ENCODE measurements at regions not wholly inside any gene's neighbourhood (a gene's known extent, or its start where the extent isn't known, plus 50 kb on each side); places are given as distances from the start of the nearest gene placed in this dataset.
A peak's percentile ranks its signal among the peaks of the same experiment; 100 is the strongest.

- no peak for DNase-seq
These were observed 172.9 kb upstream of the SOX11 start for GRCh38 chr2:5519286-5519685.

GRCh38 chr2:5520463-5520972 lies 171.7 kb upstream of the SOX11 start:
- no peak for DNase-seq

GRCh38 chr2:5521461-5521860 lies 170.7 kb upstream of the SOX11 start:
- no peak for DNase-seq

GRCh38 chr2:5524551-5524950 lies 167.6 kb upstream of the SOX11 start:
- DNase-seq: no peak

DNA sequence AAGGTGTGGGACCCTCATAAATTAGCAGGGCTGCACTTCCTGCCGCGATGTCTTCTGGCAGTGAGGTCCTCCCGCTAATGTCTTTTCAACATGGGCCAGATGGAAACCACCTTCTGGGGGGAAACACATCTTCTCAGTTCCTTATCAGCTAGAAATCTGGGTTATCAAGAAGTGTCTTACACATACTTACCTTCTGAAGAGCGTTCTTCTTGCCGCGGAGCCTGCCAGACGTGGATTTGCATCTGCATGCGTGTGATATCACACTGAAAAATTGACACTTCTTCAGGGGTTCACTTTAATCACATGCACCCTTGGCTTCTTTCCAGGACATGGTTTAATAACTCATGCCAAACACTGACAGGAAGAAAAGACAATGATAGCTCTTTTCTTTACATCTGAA lies 163.5 kb upstream of the SOX11 start:
- DNase-seq: no peak

GRCh38 chr2:5530011-5530696 lies 162.0 kb upstream of the SOX11 start:
- peak; percentile 62 for DNase-seq

DNA sequence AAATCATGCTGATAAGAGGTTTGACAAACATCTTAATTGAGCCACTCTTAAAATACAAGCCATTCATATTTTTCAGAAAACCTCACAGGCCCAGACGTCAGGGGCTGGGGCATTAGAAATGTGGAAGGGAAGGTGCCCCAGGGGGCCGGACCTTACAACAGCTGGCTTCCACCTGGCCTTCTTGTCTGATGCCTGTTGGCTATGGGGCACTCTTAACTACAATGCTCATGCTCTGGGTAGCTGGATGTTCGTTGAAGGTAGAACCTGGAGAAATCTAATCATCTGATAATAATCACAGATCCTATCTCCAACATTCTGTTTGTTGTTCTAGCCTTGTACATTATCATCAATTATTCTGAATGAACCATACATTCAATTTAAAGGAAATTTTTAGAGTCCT lies 156.9 kb upstream of the SOX11 start:
- no peak for DNase-seq

DNA sequence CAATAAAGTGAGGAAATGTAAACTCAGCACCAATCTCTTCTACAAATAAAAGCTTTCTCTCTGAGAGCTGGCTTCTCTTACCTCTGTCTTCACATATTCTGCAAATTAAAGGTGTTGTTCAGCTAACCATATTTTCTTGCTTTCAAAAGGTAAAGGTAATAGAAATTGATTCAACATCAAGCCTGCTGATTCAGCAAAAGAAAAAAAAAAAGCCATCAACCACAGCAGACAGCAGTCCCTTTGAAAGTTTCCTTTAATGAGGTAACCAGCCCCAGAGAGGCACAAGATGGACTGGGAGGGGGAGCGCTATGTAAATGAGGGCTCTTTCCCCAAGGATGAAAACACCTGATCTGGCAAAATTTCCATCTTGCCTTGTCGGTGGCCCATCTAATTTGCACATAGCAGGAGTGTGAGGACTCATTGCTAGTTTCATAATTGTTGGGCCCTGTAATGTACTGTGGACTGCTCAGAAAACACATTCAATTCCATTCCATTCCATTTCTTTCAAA lies 154.9 kb upstream of the SOX11 start:
- no peak for DNase-seq

DNA sequence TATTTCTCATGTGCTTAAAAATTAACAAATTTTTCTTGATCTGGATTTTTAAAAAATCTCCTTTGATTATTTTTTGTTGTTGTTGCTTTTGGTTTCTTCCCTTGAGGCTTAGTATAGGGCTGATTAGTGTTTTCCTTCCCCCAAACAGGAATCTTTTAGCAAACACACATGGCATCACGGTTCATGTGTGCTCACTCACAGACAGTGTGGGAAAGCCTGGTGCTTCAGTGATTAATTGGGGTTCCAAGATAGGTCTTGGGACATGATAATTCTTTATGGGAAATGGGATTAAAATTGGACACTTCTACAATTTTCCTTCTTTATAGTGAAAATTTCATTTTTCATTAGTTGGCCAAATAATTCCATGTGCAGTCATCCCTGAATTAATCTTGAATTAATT lies 153.9 kb upstream of the SOX11 start:
- DNase-seq: no peak

DNA sequence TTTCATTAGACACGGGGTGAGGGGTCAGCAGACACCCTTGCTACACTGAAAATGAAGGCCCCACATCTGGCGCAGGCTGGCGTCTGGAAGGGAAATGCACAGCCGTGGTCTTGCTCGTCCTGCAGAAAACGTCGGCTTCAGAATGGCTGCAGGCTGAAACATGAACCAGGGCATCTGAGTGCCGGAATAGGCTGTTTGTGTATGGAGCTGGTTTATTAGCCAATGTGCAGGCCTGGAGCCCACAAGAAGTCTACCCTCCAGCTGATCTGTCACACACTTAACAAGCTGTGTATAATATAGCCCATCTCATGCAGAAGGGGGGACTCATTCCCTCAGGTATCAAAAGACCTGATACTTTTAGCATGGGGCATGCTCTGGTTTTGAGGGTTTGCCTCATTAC lies 153.4 kb upstream of the SOX11 start:
- no peak for DNase-seq

GRCh38 chr2:5539282-5540165 lies 152.7 kb upstream of the SOX11 start:
- no peak for DNase-seq

DNA sequence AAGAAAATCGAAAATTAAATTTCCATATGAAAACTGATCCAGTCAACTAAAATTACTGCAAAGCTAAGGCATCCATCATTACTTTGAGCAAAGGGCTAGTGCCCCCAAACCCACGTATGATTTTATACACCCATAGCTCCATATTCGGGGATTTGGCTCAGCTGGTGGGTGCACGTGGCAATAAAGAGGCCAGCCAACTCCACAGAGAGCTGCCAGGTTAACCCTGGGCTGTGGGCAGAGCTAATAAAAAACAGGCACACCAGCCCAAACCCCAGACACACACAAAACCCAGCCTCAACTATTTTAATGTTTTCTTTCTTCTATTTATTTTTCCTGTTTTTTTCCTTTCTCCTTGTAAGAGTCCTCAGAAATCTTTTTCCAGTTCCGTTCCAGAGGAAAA lies 151.3 kb upstream of the SOX11 start:
- DNase-seq: no peak

DNA sequence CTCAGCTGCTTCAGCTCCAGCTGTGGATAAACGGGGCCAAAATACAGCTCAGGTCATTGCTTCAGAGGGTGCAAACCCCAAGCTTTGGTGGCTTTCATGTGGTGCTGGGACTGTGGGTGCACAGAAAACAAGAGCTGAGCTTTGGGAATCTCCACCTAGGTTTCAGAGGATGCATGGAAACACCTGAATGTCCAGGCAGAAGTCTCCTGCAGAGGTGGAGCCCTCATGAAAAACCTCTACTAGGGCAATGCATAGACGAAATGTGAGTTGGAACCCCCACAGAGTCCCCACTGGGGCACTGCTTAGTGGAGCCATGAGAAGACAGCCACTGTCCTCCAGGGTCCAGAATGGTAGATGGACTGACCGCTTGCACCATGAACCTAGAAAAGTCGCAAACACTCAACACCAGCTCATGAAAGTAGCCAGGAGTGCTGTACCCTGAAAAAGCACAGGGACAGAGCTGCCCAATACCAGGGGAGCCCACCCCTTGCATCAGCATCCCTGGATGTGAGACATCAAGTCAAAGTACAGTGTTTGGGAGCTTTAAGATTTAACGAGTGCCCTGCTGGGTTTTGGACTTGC lies 147.9 kb upstream of the SOX11 start:
- DNase-seq: no peak

- no peak for DNase-seq
These were observed 146.0 kb upstream of the SOX11 start for GRCh38 chr2:5546181-5546580.

DNA sequence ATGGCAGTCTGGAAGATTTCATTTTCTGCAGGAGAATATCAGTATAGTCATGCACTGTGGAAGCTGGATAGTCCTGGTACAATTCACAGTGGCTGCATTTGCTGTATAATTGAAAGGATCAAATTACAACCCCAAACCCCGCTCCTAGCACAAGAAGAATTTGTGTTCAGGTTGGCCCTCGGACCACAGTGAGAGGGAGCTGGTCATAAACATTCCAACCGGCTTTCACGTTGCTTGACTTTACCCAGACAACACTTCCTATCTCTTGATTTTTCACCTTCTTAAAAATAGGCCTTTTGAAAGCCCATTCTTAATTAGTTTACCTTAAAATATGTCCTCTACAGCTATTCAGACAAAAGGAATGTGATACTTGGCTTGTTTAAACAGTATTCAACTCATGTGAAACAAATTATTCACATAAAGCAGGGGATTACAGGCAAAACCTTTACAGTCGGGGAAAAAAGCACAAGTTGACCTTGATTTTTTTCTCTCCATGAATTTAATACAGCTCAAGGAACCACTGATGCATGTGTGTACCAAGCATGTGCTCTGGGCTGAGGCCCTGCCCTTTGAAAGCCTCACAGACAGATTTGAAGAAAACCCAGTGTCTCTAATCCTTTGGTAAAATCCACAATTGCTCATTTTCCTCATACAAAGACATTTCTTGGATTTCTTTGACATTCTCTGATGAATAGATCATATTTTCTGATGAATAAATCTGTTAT lies 143.0 kb upstream of the SOX11 start:
- DNase-seq: no peak

DNA sequence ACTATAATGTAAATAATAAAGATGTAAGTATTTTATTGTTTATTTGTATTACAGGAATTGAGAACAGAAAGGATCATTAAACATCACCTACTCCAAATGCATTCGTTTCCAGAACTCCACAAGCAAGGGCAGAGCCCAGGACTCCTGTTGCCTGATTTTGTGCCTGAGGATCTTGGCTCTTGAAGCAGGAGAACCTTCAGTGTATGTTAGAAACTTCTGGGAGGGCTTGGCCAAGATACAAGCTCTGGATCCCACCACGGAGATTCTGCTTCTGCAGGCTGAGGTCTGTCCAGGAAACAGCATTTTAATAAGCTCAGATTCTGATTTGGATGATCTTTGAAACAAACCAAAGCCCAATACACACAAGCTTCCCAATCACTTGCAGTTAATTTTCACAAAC lies 142.4 kb upstream of the SOX11 start:
- no peak for DNase-seq

- DNase-seq: no peak
These were observed 136.5 kb upstream of the SOX11 start for GRCh38 chr2:5555636-5556035.

GRCh38 chr2:5561006-5561405 lies 131.2 kb upstream of the SOX11 start:
- DNase-seq: no peak

DNA sequence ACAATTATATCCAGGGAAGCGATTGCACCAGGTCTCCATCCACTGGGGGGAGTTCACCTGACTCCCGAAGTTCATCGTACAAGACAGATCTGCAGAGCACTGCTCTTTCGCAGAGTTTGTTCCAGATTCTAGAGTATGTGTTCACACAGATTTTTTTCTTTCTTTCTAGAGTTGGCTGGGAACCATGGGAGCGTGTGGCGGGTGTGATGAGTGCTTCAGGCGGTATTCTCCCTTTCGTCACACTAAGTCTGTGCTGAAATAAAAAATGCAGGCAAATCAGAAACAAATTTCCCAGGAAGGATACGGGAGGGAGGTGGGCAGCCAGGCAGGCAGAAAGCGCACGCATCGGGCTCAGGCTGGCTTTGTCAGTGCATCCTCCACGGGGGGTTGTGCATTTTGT lies 129.8 kb upstream of the SOX11 start:
- DNase-seq: no peak

GRCh38 chr2:5562865-5563264 lies 129.3 kb upstream of the SOX11 start:
- no peak for DNase-seq

GRCh38 chr2:5563411-5563810 lies 128.8 kb upstream of the SOX11 start:
- no peak for DNase-seq

- DNase-seq: no peak
These were observed 122.9 kb upstream of the SOX11 start for GRCh38 chr2:5569256-5569655.

- DNase-seq: no peak
These were observed 116.2 kb upstream of the SOX11 start for GRCh38 chr2:5576015-5576414.

Measured in NCI-H82 (cell line).